Spleen (tissue), 7 donors: ENCODE measurements at regions not wholly inside any gene's neighbourhood (a gene's known extent, or its start where the extent isn't known, plus 50 kb on each side); places are given as distances from the start of the nearest gene placed in this dataset.

Experiments
- POLR2A ChIP-seq, 3 donors: fragments of 450-650 bp; IDR thresholded peaks; one replicate each; pipeline ENCODE4 v1.5.1; 2017; ENCODE audit warnings: antibody characterized with exemption in 3 of 3, mild to moderate bottlenecking in 1 of 3
- POLR2AphosphoS5 ChIP-seq, 3 donors: sonication (generic); formaldehyde crosslinking; IDR thresholded peaks; one replicate each; pipeline ENCODE4 v1.5.1; 2017; ENCODE audit warnings: antibody characterized with exemption in 3 of 3
- TF ChIP-seq, protein P1 (sequence below), 11 experiments: fragments of 200-600 bp in 7 of 11; fragments of 450-650 bp in 4 of 11; sonication (generic) in 4 of 11; IDR thresholded peaks in 8 of 11; conservative IDR thresholded peaks in 3 of 11; 1 replicate in 7 of 11; 2 replicates in 4 of 11; pipeline versions ENCODE4 v1.4.0 to v1.8.0; 2016 to 2021; ENCODE audit warnings: antibody characterized with exemption in 11 of 11, inconsistent platforms in 4 of 11, mild to moderate bottlenecking in 1 of 11
- donor health status: DM: no; HTN: no; CAD: no; lungs with moderate emphysema.
- donor health status: DM: no; HTN: no; CAD: no.
- donor health status: DM: no; HTN: no; CAD: no.

DNA sequence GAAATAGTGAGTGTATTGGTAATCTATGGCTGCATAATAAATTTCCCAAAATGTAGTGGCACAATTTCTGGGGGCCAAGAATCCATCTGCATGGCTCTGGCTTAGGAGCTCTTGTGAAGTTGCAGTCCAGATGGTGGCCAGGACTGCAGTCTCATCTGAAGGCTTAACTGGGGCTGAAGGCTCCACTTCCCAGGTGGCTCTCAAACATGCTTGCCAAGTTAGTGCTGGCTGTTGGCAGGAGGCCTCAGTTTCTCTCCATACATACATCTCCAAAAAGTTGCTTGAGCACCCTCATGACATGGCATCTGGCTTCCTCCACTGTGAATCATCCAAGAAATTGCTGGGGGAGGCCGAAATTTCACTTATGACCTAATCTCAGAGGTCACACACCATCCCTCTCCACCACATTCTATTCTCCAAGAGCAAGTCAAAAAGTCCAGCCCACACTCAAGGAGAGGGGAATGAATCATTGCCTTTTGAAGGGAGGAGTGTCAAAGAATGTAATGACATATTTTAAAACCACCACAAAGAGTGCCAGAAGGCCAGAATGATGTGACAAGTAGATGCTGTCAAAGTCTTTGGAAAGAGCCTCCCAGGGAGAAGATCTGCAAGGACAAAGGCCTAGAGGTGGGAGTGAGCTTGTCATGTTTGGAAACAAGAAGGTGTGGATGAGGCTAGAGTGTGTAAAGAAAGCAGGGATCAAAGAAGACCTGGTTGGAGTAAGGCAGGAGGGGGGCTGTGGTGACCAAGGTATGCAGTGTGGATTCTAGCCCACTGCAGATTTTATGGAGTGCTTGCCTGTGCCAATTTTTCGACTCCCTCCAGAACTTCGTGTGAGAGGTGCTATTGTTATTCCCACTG lies 566.2 kb downstream of the MIAT start:
- TF ChIP-seq POLR2A (IDR thresholded peaks at IDR 0.05) = no peak
- TF ChIP-seq, protein P1, sequence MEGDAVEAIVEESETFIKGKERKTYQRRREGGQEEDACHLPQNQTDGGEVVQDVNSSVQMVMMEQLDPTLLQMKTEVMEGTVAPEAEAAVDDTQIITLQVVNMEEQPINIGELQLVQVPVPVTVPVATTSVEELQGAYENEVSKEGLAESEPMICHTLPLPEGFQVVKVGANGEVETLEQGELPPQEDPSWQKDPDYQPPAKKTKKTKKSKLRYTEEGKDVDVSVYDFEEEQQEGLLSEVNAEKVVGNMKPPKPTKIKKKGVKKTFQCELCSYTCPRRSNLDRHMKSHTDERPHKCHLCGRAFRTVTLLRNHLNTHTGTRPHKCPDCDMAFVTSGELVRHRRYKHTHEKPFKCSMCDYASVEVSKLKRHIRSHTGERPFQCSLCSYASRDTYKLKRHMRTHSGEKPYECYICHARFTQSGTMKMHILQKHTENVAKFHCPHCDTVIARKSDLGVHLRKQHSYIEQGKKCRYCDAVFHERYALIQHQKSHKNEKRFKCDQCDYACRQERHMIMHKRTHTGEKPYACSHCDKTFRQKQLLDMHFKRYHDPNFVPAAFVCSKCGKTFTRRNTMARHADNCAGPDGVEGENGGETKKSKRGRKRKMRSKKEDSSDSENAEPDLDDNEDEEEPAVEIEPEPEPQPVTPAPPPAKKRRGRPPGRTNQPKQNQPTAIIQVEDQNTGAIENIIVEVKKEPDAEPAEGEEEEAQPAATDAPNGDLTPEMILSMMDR (IDR thresholded peaks at IDR 0.05 in 8 of 11, conservative IDR thresholded peaks at IDR 0.05 in 3 of 11) = no peak
- no peak for TF ChIP-seq POLR2AphosphoS5 (IDR thresholded peaks at IDR 0.05)
